ENCODE measurements at regions not wholly inside any gene's neighbourhood (a gene's known extent, or its start where the extent isn't known, plus 50 kb on each side); places are given as distances from the start of the nearest gene placed in this dataset.

DNA sequence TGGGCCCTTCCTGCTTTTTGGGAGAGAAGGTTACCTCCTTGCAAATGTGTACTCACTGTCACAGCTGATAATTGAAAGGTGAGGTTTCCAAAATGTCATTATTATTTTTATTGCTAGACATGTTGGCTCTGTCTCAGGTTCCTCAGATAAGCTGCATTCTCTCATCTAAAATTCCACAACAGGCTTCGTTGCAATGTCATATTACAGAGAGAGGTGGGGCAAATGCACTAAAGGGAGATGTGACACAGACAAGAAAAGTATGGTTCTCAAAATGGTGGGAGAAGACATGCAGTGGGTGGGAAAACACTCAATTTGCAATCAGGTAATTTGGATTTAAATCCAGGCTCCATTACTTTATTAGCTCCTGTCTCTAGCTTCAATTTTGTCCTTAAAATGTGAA lies 256.4 kb upstream of the POU3F2 start:
- no peak for DNase-seq

DNA sequence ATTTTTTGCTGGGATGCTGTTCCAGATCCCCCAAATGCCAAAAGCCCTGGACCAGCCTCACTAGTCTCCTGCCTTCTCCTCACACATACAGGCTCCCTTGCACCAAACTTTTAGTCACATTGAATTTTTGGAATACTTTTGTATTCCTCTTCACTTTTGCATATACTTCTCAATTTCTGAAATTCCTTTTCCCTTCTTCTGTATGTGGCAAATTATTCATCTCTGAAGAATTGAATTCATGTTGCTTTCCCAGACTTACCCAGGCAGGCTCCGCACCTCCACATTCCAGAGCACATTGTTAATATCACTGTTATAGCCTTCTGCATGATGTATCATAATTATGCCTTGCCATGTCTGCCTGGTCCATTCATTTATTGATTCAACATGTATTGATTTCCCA lies 255.3 kb upstream of the POU3F2 start:
- no peak for DNase-seq

DNA sequence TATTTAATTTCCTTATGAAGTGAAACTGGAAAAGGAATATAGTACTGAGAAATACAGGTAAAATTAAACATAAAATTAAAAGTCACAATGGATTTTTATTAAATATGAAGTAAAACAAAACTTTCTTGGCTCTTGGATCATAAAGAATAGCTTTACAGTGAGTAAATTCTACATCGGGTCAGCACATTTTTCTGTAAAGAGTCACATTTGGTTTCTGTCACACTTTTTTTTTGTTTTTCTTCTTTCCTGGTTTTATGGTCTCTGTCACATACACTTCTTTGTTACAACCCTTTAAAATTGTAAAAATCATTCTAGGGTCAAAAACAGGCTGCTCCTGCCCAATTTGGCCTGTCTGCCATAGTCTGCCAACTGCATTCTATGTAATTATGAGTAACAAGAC lies 254.4 kb upstream of the POU3F2 start:
- no peak for DNase-seq

DNA sequence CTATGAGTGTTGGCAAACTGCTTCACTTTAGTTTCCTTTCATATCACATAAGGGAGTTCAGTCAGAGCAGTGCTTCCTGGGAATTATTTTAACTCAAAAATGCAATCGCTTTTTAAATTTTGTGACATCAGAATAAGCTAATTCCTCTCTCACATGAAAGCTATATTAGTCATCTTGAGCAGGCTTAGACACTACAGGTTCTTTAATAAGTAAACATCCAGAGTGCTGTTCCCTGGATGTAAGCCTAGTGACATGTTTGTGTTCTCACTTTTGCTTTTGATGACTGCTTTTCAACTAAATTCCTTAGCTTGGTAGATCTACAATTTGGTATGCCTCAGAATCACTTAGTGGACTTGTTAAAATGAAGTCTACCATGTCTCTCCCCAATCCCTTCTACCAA lies 252.7 kb upstream of the POU3F2 start:
- DNase-seq = no peak

DNA sequence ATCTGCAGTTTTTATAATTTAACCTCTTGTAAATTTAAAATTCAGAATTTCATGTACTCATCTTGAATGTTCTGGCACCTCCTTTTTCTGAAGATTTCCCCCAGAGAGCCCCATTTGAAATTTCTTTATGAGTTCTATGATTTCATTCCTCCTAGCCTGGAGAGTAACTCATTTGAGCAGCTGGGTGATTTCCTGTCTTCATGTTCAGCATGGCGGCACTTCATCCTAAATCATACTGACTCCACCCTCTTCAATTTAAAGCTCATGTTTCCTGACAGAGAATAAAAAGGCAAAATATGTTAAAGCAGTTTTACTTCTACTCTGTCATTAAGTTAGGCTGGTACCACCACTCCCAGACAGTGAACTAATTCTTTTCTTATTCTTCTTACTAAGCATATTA lies 250.9 kb upstream of the POU3F2 start:
- DNase-seq = no peak

DNA sequence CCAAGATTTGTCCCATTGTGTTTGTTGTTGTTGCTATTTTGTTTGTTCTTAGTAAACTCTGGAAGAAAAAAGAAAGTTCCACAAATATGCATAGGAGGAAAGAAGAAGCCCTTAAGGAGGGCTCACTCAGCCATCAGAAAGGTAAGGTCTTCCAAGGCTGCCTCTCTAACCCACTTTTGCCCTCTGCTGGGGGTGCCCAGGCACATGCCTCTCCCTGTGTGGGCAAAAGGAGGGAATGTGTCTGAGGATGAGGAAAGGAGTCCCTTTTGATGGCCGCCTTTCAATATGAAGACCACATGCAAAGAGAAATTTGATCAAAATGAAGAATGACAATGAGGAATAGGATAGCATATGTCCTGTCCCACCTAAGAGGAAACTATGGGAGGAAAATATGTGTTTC lies 248.2 kb upstream of the POU3F2 start:
- DNase-seq = no peak

DNA sequence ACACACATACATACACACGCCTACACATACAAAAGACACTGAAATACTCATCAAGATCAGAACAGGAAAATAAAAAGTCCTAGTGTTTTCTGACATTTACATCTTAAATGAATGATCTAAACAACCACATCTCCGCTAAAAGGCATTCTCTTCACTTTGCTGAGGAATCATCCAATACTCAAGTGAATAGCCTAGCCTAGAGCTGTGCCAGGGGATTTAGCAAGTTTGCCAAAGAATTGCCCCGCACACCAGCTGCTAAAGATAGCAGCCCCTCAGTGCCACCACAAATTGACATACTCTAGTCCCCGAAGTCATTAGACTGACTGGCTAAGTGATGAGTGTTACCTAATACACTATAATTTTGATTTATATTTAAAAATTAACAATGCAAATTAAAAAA lies 246.8 kb upstream of the POU3F2 start:
- DNase-seq = no peak

DNA sequence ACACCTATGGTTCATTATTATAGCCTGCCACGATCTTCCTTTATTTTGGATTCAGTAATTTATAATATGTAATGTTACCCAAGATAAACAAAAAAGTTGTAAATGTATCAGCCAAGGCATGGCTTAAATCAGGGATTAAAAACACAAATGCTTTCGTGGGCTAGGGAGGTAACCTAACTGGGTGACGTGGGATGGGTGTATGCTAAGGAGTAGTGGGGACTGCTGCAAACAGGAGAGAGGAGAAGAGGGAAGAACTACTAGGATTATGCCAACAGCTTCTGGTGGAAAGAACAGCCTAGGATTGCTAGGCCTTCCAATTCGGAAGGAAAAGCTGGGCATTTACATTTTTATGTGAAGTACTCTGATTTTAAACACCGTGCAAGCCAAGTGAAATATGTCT lies 244.8 kb upstream of the POU3F2 start:
- DNase-seq = no peak

DNA sequence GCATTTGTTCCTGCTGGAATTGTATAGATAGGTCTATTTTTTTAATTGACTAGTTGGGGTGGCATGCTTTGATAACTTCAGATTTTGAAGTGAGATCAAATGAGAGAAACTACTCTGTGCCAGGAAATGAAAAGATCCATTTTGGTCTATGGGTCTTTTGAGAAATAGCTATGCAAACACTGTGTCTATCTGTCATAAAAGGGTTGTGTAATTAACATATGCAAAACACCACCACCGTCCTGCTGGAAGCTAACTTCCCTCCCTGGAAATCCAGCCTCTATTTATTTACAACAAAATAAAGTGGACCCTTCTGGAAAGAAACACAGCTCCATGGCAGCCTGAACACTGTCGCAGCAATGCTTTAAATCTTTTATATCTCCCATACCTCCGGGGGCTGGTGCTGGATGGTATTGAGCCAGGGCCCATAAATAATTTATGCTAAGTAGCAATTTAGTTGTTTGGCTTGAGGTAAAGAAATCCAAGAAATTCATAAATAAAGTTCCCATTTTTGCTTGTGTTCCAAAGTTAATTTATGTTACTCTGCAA lies 244.2 kb upstream of the POU3F2 start:
- no peak for DNase-seq

DNA sequence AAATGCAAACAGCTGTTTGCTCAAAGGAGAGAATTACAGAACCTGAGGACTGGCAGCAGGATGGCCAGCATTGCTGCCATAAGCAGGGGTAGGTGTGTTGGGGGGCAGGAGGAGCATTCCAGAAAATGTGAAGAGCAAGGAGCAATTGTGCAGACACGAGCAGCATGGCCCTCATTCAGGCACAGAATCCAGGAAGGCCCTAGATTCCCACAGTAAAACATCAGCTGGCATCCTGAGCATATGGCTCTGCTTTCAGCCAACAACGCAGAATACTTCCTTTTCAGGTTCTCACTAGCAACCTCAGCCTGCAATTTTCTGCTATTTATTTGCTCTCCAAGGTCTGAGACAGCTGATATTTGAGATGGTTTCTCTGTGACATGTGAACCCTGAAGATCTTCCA lies 243.4 kb upstream of the POU3F2 start:
- DNase-seq = no peak

DNA sequence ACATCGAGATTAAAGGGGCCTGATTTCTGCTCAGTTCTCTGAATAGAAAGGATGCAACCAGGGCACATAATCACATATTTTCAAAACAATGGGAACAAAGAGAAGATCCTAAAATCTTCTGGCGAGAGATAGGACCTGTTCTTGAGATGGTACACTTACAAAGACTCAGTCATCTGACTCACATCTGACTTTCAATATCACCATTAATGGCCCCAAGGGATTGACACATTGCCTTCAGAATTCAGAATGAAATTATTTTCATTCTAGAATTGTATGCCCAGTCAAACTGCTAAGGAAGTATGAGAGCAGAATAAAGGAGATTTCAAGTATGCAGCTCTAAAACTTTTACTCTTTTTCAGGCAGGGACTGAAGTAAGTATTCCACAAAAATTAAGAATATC lies 240.7 kb upstream of the POU3F2 start:
- DNase-seq = no peak

DNA sequence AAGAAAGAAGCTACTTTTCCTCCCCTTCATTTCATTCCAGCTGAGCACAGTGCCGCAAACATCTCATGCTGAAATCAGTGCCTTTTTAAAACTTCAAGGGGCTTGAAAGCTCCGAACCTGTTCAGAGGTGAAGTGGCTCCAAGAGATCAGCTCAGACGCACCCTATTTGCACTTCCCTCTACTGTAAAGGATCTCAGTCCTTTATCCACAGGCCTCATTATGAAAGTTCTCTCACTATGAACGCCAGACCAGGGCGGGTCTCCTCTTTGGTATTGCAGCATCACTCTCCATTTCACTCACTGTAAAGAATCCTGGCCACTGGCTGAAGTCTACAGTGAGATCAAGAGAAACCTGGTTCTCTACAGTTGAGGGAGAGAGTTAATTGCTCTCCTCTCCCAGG lies 232.7 kb upstream of the POU3F2 start:
- no peak for DNase-seq

DNA sequence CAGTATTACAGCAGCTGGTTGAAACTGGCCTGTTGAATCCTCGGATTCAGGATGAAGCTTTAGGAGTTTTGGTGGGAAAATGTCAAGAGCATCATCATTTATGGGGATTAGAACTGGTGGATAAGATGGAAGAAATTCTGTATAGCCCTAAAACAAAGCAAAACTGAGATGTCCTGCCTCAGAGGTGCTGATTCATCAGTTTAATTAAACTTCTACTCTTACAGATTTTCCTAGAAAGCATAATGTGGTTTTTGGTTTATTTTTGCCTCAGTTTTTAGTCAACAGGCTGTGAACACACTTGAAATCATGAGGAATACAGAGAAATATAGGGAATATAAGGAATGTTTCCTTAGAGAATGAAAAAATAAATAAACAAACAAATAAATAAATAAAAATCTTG lies 228.7 kb upstream of the POU3F2 start:
- no peak for DNase-seq

DNA sequence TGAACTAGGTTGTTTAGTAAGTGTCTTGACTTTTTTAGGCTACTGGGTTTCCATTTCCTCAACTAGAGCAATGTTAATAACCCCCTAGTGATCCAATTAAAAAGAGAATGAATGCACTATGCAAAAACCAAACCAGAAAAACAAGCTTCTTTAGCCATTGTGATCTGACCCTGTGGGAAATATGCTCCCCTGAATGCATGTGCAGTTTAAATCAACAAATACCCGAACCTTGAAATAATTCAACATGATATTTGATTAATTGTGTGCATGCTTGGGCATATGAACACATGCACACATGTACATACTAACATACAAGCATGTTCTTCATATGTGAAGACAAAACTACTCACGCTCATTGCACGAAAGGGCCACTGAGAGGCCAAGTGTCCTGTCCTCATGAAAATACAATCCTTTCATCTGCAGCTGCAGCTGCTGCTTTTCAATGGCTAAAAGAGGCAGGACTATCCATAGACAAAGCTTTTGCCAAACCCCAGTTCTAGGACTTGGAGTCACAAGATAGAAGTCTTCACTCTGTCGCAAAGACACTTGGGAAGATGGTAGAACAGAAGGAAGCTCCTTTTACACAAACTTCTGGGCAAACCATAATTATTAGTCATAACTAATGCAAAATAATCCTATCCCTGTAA lies 207.1 kb upstream of the POU3F2 start:
- no peak for DNase-seq

DNA sequence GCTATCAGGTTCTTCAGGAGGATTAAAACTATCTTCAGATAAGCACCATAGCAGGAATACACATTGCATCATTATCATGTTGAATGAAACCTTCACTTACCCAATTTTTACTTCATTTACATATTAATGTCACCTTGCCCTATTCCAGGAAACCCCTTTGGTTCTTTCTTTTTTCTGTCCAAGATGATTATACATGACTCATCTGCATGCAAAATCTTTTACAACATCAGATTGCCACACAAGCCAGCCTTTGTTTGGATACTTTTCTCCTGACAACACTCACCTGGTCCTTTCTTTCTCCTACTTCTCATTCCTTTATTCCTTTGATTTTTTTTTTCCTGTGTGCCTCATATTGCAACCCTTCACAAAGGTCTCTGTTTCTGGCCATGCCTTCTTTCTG lies 200.5 kb upstream of the POU3F2 start:
- DNase-seq = no peak

DNA sequence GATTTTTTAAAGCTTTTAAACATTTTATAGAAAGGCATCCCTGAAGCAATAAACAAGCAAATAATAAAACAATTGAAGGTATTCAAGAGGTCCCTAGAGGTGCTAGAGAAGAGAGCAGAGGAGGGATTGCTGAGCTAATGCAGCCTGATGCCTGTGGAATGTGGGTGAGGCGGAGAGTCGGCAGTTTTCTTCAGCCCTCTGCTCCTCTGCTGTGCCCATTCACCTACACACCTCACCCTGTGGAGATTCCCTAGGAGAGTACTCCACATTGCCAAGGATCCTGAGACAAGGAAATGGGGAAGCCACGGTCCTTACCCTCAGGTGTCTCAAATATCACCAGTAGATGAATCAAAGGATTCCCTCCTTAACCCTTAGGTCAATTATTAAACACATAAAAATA lies 199.8 kb upstream of the POU3F2 start:
- DNase-seq = no peak

DNA sequence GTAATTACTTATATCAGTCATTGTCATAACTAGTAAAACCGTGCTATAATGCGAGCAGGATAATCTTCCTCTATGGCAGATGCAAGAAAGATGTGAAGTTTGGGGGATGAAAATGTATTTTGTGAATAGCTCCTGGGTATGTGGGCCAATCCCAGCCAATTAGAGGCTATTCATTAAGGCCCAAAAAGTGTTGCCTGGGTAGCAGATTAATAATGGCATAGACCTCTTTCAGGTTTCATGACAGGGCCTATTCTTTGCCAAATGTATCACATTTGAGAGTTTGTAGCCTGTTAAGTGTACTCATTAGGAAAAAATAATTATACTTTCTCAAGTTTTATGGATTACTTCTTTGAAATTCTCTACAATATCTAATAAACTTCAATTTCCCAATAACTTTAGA lies 199.2 kb upstream of the POU3F2 start:
- no peak for DNase-seq

DNA sequence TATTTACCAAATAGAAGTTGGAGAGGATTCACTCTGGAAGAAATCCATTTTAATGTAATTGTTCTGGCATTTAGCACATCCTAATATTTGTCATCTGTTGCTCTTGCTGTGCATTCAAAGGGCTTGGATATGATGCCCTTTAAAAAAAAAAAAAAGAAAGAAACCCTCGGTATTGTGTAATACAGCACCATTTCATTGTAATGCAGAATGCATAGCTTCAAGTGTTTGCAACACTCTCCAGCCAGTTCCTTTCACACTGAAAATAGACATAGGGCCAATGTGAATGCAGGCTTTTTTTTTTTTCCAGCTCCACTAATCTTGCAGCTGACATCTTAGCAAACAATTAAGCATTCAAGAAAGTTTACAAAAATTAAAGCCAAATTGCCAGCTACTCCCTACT lies 197.4 kb upstream of the POU3F2 start:
- no peak for DNase-seq

DNA sequence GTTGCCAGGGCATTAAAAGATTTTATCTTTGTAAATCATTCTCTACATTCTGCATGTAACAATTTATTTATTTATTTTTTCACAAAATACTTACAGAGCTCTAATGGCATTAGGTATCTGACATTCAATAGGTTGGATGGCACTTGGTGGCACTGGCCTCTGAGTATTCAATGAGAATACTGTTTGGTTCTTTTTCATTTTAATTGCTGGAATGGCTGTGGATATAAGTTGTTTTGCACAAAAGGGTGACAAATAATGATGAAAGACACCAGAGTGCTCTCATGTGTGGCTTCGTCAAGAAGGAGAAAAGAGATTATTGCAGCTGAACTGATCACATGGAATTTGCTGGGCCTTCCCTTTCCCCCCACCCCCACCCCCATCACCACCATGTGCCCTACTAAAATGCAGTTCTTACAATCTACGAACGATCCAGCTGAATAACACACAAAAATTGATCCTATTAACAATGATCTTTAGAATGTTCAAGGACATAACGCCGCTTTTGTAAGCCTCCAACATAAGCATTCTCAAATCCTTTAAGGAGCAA lies 195.2 kb upstream of the POU3F2 start:
- DNase-seq = no peak

DNA sequence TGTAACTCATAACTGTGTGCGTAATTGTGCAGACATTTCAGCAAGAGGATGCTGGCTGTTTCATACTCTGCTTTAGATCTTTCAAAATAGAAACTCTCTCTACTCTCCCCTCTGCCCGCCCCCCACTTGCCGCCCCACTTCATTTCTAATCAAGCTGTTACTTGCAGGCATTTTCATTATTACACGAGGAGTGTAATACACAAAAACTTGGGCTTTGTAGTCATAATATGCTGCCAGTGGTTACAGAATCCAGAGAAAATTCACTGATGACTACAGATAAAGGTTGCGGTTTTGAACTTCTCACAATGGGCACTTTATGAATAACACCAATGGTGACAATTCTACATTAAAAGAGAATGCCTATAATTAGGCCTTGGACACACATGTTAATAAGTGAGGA lies 194.0 kb upstream of the POU3F2 start:
- no peak for DNase-seq

DNA sequence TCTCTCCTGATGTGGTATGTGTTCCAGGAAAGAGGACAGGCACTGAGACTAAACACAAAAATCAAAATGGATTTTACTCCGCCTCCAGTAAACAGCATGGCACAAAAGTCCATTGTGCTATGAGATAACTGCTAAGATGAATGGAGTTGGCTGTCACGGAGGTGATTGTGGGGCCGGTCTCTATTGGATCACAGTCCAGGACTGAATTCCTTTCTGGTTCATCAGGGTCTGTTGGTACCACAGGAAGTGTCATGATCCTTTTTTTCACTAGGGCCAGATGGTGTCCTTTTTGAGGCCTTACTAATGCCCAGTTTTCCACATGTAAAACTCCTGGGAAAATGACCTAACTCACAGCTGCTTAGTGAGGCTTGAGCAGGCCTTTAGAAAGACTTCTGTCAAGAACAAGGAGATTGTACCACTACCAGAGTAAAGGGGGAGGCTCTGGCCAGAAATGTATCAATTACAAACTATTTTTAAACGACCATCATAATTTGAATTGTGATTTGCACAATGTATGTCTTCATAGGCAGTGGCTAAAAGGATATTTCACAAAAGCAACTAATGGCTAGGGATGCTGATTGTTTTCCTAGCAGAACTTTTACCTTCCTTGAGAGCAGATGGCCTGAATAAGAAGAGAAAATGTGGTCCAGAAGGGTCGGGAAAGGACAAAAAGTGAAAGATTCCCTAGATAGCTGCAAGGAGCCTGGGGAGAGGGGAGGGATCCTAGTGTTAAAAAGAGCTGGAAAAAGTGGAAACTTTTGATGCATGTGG lies 192.2 kb upstream of the POU3F2 start:
- DNase-seq = no peak

DNA sequence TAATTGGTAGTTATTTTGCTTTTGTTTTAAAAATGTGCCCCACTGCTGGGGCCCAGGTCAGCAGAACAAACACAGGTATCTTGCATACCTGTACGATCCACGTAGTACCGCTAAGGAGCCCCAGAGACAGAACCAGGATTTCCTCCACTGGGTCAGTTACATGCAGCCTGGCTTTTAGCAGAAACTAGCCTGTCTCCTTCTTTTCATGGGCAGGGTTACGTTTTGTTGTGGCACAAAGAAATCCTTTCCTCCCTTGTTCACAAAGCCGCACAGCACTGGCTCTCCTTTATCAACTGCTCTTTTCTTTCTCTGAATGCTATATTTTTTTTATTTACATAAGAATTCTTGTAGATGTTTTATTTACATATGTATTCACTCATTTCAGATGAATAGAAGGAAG lies 190.3 kb upstream of the POU3F2 start:
- no peak for DNase-seq

DNA sequence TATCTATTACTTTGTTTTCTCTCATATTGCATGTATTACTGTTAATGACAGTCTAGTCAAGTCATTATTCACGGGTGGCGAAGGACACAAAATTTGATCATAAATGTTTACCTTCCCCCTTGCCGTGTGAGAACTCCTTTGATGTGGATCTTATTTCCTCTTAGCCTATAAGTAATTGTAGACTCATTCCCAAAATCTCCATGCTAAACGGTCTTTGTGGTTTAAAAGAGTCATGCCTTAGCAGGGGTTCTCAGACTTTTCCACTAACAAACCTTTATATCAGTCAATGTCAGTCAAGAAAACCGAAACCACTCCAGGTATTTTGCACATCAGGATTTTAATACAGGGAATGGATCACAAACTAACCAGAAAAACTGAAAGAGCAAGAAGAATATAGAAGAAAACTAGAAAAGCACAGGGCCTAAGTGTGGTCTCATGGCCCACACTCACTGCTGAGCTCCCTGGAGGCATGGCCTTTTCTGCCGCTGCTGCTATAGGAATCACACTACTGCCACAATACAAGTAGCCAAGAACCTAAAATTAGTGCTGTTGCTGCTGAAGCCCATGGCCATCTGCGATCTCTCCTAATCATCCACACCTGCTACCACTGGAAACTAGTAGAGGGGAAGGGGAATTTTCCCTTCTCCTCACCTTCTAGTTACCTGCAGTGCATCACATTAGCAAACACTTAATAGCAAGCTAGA lies 186.0 kb upstream of the POU3F2 start:
- no peak for DNase-seq

DNA sequence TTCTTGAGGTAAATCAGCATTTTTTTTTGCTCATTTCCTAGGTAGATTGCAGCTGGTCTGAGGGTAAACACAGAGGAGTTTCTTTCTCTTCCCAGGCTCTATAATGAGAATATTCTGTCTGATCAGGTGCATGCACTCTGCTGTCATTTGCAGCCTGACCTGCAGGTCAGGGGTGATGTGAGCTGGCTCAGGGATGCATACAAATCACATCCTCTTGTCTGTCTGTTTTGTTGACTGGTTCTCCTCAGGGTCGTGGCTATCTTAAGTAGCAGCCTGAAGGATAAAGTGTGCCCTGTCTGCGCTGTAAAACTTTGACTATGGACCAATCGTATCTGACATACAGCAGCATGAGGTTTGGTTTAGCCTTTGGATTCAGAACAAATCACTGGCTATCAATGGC lies 183.4 kb upstream of the POU3F2 start:
- no peak for DNase-seq
